ENCODE measurements at regions not wholly inside any gene's neighbourhood (a gene's known extent, or its start where the extent isn't known, plus 50 kb on each side); places are given as distances from the start of the nearest gene placed in this dataset.

DNA sequence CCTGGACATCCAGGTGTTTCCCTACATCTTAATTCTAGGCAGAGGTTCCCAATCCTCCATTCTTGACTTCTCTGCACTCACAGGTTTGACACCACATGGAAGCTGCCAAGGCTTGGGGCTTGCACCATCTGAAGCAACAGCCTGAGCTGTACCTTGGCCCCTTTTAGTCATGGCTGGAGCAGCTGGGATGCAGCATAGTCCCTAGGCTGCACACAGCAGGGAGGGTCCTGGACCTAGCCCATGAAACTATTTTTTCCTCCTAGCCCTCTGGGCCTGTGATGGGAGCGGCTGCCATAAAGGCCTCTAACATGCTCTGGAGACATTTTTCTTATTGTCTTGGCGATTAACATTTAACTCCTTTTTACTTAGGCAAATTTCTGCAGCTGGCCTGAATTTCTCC lies 417.2 kb upstream of the FLRT2 start:
- TF ChIP-seq, protein P1, sequence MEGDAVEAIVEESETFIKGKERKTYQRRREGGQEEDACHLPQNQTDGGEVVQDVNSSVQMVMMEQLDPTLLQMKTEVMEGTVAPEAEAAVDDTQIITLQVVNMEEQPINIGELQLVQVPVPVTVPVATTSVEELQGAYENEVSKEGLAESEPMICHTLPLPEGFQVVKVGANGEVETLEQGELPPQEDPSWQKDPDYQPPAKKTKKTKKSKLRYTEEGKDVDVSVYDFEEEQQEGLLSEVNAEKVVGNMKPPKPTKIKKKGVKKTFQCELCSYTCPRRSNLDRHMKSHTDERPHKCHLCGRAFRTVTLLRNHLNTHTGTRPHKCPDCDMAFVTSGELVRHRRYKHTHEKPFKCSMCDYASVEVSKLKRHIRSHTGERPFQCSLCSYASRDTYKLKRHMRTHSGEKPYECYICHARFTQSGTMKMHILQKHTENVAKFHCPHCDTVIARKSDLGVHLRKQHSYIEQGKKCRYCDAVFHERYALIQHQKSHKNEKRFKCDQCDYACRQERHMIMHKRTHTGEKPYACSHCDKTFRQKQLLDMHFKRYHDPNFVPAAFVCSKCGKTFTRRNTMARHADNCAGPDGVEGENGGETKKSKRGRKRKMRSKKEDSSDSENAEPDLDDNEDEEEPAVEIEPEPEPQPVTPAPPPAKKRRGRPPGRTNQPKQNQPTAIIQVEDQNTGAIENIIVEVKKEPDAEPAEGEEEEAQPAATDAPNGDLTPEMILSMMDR (IDR thresholded peaks at IDR 0.05; ENCODE audit: poor library complexity, severe bottlenecking), result no peak
- no peak for TF ChIP-seq EZH2 (IDR thresholded peaks at IDR 0.05; ENCODE audit: borderline replicate concordance, insufficient read depth, low read length, poor library complexity, severe bottlenecking)
- no peak for TF ChIP-seq POLR2AphosphoS5 (IDR thresholded peaks at IDR 0.05)
- TF ChIP-seq, protein P2, sequence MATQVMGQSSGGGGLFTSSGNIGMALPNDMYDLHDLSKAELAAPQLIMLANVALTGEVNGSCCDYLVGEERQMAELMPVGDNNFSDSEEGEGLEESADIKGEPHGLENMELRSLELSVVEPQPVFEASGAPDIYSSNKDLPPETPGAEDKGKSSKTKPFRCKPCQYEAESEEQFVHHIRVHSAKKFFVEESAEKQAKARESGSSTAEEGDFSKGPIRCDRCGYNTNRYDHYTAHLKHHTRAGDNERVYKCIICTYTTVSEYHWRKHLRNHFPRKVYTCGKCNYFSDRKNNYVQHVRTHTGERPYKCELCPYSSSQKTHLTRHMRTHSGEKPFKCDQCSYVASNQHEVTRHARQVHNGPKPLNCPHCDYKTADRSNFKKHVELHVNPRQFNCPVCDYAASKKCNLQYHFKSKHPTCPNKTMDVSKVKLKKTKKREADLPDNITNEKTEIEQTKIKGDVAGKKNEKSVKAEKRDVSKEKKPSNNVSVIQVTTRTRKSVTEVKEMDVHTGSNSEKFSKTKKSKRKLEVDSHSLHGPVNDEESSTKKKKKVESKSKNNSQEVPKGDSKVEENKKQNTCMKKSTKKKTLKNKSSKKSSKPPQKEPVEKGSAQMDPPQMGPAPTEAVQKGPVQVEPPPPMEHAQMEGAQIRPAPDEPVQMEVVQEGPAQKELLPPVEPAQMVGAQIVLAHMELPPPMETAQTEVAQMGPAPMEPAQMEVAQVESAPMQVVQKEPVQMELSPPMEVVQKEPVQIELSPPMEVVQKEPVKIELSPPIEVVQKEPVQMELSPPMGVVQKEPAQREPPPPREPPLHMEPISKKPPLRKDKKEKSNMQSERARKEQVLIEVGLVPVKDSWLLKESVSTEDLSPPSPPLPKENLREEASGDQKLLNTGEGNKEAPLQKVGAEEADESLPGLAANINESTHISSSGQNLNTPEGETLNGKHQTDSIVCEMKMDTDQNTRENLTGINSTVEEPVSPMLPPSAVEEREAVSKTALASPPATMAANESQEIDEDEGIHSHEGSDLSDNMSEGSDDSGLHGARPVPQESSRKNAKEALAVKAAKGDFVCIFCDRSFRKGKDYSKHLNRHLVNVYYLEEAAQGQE (IDR thresholded peaks at IDR 0.05; ENCODE audit: borderline replicate concordance), result no peak
- no peak for TF ChIP-seq SMC3 (conservative IDR thresholded peaks at IDR 0.05; ENCODE audit: poor library complexity)
- no peak for TF ChIP-seq TAF1 (IDR thresholded peaks at IDR 0.05; ENCODE audit: low read depth)
- TF ChIP-seq EP300 (conservative IDR thresholded peaks at IDR 0.05; ENCODE audit: poor library complexity, severe bottlenecking), result no peak
